GM19372 (cell line): ENCODE measurements at regions not wholly inside any gene's neighbourhood (a gene's known extent, or its start where the extent isn't known, plus 50 kb on each side); places are given as distances from the start of the nearest gene placed in this dataset.
A peak's percentile ranks its signal among the peaks of the same experiment; 100 is the strongest.
"Not testable (repeated sequence)": the region's sequence is repeated elsewhere in the genome, so short reads cannot be mapped to it uniquely, and the experiment has no call there.

Experiments used
- ATAC-seq: cut with Tn5 transposase; IDR thresholded peaks from one replicate; pipeline ENCODE4 v1.9.1; 2021; ENCODE audit warnings: mild to moderate bottlenecking, low read depth, moderate library complexity; ENCODE audit not compliant: unreplicated experiment

GRCh38 chr2:142299021-142299420 lies 168.2 kb upstream of the LRP1B start:
- no peak for ATAC-seq

GRCh38 chr2:142294225-142294624 lies 163.4 kb upstream of the LRP1B start:
- no peak for ATAC-seq

DNA sequence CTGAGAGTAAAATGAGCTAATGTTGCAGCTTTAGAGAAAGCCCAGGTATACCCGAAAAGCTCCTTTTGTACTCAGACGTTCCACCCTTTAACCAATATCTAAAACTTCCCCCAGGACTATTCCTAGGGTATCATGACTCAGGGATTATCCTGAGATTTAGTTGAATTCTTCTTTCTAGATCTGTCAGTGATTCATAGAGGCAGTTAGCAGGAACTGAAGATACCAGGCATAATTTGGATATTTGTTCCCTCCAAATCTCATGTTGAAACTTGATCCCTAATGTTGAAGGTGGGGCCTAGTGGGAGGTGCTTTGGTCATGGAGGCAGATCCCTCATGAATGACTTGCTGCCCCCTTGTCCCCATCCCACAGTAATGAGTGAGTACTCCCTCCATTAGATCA lies 161.2 kb upstream of the LRP1B start:
- no peak for ATAC-seq

DNA sequence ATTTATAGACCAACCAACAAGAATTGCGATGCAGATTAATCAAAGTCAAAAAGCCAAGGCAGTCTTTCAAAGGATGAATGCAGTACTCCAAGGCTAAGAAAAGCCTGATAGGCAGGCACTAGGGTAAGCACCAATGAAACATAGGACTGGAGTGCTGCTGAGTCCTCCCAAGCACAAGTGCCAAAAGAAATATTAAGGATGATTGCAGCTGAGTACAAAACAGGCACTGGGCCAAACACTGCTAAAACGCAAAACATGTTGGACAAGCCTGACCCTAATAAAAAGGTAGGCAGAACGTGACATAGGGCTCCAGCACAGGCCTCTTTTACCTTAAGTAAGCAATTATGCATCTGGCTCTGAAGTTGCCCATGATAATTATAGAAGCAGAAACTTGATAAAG lies 160.1 kb upstream of the LRP1B start:
- no peak for ATAC-seq

GRCh38 chr2:142286618-142287017 lies 155.8 kb upstream of the LRP1B start:
- peak; percentile 82 for ATAC-seq

DNA sequence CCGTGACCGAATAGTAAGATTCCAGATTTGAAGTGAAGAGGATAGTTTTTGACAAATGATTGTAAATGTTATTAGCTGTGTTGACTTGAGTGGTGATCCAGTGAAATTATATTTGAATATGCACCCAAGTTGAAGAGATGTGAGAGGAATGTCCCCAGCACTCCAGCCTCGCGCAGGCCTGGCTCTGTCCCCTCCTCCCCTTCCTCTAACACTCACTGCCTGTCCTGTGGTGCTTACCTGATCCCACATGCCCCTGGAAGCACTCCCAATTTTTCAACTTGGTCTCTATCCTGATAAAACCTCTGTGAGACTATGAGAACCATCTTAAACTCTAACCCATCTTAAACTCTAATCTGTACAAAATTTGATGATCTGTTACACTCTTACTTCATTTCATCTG lies 154.7 kb upstream of the LRP1B start:
- ATAC-seq: no peak

GRCh38 chr2:142284336-142284735 lies 153.5 kb upstream of the LRP1B start:
- ATAC-seq: not testable (repeated sequence)

DNA sequence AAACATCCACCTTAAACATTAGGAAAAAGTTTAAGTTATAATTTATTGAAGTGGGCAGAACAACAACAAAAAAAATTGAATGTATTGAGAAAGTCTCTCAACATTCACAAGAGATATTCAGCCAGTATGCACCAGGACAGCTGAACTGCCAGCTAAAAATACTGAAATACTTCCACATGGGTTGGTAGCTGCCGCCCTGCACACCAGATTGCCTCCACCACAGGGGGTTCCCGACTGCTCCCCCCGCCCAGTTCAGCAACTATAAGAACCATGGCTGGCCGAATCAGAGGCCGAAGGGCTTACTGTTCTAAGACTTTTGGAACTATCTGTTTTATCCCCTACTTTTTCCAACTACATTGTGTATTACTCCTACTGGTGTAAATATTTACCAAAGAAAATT lies 150.0 kb upstream of the LRP1B start:
- no peak for ATAC-seq

DNA sequence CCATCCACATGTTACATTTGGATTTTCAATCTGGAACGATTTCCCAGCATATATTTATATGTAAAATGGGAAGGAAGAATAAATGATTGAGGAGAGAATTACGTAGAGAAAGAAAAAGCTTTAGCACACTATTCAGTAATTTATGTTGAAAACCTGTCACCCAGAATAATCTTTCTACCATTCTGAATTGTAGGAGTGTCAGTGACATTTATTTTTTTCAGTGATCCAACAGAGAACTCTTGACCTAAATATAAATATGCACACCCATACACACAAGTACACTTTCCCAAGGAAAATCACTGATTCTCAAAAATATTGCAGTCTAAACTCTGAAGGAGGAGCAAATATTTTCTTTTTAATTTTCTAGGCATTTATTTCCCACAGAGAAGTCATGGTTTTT lies 140.2 kb upstream of the LRP1B start:
- no peak for ATAC-seq

DNA sequence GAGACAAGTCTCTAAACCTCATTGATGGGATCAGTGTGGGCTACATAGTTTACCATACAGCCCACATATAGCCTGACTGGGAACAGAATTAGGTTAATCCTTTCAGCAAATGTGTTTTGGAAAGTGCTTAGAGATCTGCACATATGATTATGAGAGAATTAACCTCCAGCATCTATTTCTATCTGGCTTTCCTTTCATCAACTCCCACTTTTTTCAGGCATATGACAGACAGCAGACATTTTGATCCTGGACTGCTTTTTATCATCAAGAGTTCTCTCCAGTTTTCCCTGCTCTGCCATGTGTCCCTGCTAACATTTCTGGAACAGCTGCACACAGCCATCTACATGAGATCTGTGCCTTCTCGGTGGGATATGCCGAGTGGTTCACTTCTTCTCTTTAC lies 139.5 kb upstream of the LRP1B start:
- no peak for ATAC-seq

DNA sequence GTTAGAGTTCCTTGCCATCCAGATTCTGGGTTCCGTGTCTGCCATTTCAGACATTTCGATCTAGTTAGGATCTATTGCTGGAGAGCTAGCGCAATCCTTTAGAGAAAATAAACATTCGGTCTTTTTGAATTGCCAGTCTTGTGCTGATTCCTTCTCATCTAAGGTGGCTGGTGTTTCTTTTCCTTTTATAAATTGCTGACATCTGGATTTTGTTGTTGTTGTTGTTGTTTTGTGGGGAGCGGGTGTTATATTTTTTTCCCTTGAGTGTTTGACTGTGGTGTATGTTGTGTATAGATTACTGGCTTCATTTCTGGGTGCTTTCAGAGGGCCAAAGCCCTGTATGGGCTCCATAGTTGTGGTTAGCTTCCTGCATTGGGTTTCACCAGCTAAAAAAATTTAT lies 128.5 kb upstream of the LRP1B start:
- ATAC-seq: no peak

DNA sequence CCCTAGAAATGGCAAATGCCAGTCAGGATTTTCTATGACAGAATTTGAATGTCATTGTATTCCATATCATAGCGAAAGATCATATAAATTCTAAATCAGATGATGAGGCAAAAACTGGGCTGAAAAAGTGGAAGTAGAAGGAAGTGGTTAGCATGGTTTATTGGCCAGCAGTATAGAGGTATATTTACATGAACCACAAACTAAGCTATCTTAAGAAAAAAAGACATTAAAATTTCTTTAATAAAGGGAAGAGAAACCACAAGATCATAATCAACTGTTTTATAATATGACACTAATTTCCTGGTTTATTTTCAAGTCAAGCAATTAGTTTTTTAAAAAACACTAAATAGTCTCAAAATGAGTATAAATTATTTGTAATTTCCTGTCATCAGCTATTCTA lies 123.2 kb upstream of the LRP1B start:
- no peak for ATAC-seq

GRCh38 chr2:142241016-142241415 lies 110.2 kb upstream of the LRP1B start:
- no peak for ATAC-seq

DNA sequence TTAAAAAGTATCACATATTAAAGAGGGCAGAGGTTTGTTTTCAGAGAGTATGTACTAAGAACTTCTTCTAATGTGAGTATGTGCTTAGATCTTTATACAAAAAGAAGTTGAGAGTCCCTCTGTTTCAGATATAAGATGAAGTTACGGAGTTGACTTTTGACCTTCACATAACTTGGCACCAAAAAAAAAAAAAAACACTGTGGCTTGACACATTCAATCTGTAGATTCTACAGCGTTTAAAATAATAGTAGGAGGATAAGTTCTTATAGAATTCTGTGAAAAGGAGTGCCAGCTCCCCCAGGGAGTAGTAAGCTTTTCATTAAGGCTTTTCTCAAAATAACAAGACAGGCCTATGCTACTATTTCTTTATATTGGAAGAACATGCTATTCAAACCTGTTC lies 105.4 kb upstream of the LRP1B start:
- no peak for ATAC-seq

GRCh38 chr2:142234741-142235140 lies 103.9 kb upstream of the LRP1B start:
- ATAC-seq: no peak

DNA sequence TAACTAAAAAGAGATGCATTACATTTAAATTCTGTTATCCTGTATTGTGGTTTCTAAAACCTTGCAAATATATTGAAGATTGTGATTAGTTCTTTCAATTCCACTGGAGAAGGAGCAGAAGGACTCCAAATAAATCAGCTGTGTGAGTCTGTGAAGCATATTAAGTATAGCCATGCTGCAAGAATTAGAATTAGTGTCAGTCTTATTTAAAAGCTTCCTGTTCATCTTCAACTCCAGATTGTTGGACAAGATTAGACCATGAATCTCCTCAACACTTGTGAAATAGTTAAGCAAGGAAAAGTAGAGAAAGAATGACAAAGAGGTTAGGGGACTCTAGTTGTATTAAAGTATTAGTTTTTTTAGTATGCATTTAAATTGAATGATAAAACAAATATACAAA lies 92.5 kb upstream of the LRP1B start:
- no peak for ATAC-seq

DNA sequence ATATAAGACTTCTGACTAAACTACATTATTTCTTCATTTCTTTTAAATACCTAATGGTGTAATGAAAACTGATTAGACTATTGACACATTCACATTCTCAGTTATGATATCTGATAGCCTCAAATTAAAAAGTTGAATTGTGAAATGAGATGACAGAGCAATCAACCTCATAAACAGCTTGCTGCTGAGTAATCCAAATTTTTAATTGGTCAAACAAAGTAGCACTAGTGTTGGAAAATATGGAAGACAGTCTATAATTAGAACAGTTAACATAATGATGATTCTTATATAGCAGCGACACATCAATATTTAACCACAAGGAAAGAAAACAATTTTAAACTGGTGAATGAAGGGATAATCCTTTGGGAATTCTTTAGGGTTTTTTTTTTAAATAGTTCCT lies 91.9 kb upstream of the LRP1B start:
- ATAC-seq: no peak

- ATAC-seq: no peak
These were observed 90.1 kb upstream of the LRP1B start for GRCh38 chr2:142220901-142221300.

- no peak for ATAC-seq
These were observed 89.4 kb upstream of the LRP1B start for GRCh38 chr2:142220239-142220638.

- ATAC-seq: no peak
These were observed 87.7 kb upstream of the LRP1B start for GRCh38 chr2:142218471-142218870.

GRCh38 chr2:142217804-142218203 lies 87.0 kb upstream of the LRP1B start:
- no peak for ATAC-seq

GRCh38 chr2:142200062-142200461 lies 69.2 kb upstream of the LRP1B start:
- ATAC-seq: no peak

DNA sequence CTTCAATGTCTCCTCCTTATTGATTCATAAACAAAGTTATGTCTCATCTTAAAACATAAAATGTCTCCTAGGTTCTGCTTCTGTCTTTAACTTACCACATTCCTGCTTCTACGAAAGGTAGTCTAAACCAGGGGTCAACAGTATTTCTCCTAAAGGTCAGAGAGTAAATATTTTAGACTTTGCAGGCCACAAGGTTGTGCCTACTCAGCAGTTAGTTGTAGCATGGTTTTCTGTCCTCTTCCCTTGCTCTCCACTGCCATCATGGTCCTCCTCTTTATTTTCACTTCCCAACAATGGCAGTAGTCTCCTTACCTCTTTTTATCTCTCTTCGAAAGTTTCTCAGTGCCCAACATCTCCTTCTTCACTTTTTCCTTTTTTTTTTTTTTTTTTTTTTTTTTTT lies 68.3 kb upstream of the LRP1B start:
- no peak for ATAC-seq

DNA sequence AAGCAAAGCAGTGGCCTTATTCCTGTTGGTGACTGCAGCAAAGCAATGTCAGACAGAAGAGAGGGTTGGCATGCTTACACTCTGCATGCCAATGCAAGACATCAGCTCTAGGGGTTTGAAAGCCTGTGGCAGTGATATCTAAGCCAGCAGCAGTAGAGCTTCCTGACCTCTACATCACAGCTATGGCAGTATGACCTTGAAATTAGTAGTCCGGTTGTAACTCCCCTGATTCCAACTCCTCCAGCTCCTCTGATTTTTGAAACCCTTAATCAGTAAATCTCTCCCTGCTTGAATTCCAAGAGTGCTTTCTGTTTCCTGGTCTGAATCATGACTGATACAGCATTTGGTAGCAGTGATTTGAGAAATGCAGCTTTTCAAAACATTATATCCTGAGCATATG lies 60.0 kb upstream of the LRP1B start:
- no peak for ATAC-seq
